Cardiac septum (tissue), 1 donor: ENCODE measurements at regions not wholly inside any gene's neighbourhood (a gene's known extent, or its start where the extent isn't known, plus 50 kb on each side); places are given as distances from the start of the nearest gene placed in this dataset.
"Not testable (repeated sequence)": the region's sequence is repeated elsewhere in the genome, so short reads cannot be mapped to it uniquely, and the experiment has no call there.

Source experiments
- DNase-seq: peaks from one replicate; pipeline ENCODE4 v3.0.0-alpha.2; 2020; ENCODE audit warnings: low spot score
- intact Hi-C: fragments of 100-400 bp; cut with DNase I; formaldehyde crosslinking; loops from one replicate; pipeline ENCODE4 v1.14.0; 2022
- donor health status: DM: no; HTN: no; CAD: no.

DNA sequence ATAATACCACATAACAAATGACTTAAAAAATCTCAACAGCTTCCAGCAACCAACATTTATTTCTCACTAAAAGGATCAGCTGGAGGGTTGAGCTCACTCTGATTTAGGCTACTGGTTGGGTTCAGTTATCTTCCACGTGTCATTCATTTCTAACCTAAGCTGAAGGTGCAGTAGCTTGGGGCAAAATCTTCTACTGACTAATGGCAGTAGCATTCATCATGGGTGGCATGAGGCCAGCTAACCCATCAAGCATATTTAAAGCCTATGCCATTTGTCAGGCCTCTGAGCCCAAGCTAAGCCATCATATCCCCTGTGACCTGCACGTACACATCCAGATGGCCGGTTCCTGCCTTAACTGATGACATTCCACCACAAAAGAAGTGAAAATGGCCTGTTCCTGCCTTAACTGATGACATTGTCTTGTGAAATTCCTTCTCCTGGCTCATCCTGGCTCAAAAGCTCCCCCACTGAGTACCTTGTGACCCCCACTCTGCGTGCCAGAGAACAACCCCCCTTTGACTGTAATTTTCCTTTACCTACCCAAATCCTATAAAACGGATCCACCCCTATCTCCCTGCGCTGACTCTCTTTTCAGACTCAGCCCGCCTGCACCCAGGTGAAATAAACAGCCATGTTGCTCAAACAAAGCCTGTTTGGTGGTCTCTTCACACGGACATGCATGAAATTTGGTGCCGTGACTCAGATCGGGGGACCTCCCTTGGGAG is 324.7 kb upstream of the LMCD1 start:
- DNase-seq, intact Hi-C loops: not testable (repeated sequence)

DNA sequence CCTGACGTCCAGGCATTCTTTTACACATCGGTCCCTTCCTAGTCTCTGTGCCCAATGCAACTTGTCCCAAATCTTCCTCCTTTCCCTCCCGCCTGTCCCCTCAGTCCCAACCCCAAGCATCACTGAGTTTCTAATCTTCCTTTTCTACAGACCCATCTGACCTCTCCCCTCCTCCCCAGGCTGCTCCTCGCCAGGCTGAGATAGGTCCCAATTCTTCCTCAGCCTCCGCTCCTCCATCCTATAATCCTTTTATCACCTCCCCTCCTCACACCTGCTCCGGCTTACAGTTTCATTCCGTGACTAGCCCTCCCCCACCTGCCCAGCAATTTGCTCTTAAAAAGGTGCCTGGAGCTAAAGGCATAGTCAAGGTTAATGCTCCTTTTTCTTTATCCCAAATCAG is 323.1 kb upstream of the LMCD1 start:
- DNase-seq, intact Hi-C loops: not testable (repeated sequence)

DNA sequence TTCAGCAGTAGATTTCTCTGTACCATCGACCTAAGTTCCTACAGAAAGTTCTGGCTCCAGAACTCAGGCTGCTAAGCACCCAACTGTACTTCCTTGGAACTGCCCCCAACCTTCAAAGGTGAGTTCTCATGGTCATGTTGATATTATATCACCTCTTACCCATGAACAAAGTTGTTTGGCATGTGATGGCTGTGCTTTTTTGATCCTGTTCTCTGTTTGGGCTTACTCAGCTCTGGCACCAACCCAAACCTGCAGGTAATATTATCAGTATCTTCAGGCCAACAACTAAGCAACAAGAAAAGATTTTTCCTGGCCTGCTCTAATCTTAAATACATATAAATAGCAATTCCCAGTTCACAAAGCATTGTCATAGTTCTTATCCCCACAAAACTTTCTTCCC is 318.7 kb upstream of the LMCD1 start:
- no peak for DNase-seq
- intact Hi-C loops: no loop called here

DNA sequence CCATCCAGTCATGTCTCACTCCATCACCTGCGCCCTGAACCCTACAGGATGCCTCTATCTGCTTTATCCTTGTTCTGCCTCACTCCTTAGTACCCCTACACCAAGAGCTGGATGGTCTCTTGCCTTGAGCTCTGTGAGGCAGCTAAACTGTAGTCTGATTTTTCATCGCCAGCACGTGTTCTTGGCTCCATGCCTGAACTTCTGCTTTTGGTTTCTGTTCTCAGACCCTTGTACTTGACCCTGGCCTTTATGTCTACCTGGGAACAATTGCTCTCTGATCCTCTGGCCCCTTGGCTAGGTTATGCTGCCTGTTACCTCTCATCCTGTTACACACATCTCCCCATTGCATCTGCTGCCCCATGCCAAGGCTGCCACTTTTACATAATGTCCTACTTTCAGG is 318.0 kb upstream of the LMCD1 start:
- DNase-seq: no peak
- intact Hi-C loops: no loop called here

DNA sequence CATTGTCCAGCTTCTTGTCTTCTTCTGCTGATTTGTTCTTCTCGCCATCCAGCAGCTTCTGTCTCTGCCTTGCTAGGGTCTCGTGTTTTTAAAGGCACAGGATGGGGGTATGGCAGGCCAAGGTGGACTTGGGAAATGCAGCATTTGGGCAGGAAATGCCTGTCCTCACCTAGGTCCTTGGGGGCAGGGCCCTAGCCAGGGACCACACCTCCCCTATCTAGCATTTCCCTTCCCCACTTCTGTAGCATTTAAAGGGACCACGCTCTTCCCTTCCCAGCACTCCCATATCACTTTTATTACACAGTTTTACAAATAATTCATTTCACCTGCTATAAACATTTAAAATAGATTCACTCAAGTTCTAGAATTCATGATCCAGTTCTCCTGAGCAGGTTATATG is 315.4 kb upstream of the LMCD1 start:
- intact Hi-C loops: no loop called here
- no peak for DNase-seq

- intact Hi-C loops: no loop called here
- DNase-seq: no peak
These were observed 313.6 kb upstream of the LMCD1 start for GRCh38 chr3:8187996-8188395.

GRCh38 chr3:8189051-8189450 is 312.6 kb upstream of the LMCD1 start:
- DNase-seq: no peak
- intact Hi-C loops: no loop called here

DNA sequence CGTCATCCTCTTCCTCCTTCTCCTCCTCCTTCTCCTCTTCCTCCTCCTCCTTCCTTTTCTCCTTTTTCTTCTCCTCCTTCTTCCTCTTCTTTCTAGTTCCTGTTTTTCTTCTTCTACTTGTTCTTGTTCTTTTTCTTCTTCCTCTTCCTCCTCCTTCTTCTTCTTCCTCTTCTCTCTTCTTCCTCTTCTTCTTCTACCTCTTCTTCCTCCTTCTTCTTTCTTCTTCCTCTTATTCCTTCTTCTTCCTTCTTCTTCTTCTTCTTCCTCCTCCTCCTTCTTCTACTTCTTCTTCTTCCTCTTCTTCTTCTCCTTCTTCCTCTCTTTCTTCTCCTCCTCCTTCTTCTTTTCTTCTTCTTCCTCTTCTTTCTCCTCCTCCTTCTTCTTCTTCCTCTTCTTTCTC is 310.2 kb upstream of the LMCD1 start:
- intact Hi-C loops: no loop called here
- DNase-seq: no peak

- intact Hi-C loops: no loop called here
- no peak for DNase-seq
These were observed 304.2 kb upstream of the LMCD1 start for GRCh38 chr3:8197384-8197783.

DNA sequence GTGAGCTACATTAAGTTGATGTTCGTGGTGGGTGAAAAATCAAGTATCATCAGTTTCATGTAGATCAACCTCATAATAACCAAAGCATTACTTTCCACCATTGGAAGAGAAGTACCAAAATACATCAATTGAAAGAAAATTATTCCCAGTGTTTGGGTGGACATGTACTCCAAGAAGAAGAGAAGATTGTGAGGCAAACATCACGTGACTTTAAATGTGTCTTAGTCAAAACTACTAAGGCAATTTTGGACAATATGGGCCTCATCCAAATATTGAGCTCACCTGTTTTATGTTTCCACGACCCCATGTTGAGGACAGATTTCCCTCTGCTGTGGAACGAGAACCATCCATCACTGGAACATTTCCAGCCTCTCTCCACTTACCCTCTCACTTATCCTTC is 303.0 kb upstream of the LMCD1 start:
- intact Hi-C loops: no loop called here

GRCh38 chr3:8200996-8201395 is 300.6 kb upstream of the LMCD1 start:
- DNase-seq: no peak
- intact Hi-C loops: no loop called here

More for the DNA sequence above, 303.0 kb upstream of the LMCD1 start:
- DNase-seq: no peak

DNA sequence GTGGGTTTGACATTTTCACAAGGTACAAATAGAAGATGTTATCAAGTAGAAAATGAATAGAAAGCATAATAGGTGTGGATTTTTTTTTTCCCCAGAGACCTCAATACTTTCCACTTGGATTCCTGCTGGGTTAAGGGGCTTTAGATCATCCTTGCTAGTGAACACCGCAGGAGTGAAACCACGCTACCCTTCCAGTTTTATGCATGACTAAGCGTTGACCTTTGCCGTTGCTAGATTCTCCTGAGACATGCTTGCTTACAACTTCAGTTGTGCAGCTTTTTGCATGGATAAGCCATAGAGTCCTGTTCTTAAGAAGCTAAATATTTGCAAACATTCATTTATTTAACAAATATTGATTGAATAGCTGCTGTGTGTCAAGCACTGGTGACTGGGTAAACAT is 299.7 kb upstream of the LMCD1 start:
- intact Hi-C loops: no loop called here
- DNase-seq: no peak

DNA sequence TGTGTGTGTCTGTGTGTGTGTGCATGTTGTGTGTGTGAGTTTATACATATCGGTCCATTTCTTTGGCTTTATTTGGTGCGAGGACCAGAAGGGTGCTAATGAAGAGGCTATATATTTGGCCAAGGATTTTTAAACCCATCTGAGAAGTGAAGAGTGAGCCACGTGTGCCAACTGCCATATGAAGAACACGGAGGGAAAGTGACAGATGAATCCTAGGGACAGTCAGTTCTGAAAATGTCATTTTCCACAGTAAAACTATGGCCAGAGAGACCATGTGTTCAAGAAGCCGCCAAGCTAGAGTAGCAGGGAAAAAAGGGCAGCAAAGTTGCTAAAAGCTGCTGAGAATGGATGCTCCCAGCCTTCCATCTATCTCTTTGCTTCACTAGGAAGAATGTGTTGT is 297.3 kb upstream of the LMCD1 start:
- DNase-seq: no peak
- intact Hi-C loops: no loop called here

DNA sequence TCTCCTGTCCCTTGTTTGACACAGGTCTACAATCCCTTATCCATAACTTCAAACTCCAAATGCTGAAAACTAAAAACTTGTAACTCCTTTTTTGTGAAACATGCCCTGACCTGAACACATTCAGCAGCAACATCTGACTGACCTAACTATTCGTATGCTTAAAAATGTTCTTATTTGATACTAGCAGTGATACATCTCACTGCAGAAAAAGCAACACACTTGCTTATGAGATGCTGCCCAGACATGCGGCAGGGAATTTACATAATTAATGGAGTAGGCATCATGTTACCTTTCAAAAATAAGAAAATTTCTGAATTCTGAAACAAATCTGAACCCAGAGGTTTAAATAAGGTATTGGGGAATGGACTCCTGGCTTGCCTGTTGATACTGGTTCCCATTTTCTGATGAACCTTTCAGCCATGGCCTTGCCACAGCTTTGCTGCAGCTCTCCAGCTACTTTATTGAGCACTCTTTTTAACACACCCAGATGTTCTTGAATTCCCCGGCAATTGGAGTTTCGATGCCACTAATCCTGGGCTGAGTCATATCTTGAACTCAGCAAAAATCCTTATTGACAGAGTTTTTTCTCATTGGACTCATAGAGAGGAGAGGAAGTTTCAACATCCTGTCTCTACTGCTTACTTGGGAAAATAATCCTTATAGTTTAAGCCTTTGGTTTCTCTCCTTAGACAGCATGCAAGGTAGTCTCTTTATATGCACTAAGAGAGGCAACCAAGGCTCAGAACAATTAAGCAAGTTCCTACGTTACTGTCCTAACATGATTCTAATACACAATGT is 296.6 kb upstream of the LMCD1 start:
- no peak for DNase-seq
- intact Hi-C loops: no loop called here

DNA sequence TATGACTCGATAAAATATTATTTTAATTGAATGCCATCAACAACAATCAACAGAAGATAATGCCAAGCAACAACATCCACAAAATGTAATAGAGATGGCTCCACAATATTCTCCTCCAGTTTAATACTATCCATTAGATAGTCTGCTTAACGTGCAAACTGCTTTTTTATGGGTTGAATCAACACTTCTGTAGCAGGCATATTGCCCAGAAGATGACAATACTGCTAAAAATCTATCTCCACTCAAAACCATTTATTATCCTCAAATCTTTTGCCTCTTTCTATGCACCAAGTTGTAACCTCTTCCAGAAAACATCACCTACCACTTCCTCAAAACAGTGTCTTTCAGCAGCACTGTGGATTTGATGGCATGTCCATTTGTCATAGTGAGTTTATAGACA is 295.7 kb upstream of the LMCD1 start:
- DNase-seq: no peak
- intact Hi-C loops: no loop called here

GRCh38 chr3:8206971-8207617 is 294.5 kb upstream of the LMCD1 start:
- intact Hi-C loops: no loop called here

GRCh38 chr3:8210882-8211341 is 290.7 kb upstream of the LMCD1 start:
- intact Hi-C loops: no loop called here
- no peak for DNase-seq

More at GRCh38 chr3:8206971-8207617, 294.5 kb upstream of the LMCD1 start:
- no peak for DNase-seq

- intact Hi-C loops: no loop called here
- DNase-seq: no peak
These were observed 288.8 kb upstream of the LMCD1 start for GRCh38 chr3:8212794-8213193.

GRCh38 chr3:8213286-8213685 is 288.3 kb upstream of the LMCD1 start:
- intact Hi-C loops: no loop called here
- DNase-seq: no peak

- intact Hi-C loops: no loop called here
- DNase-seq: no peak
These were observed 285.8 kb upstream of the LMCD1 start for GRCh38 chr3:8215821-8216220.
